ENCODE measurements at regions not wholly inside any gene's neighbourhood (a gene's known extent, or its start where the extent isn't known, plus 50 kb on each side); places are given as distances from the start of the nearest gene placed in this dataset.

- TF ChIP-seq RAD21 (IDR thresholded peaks at IDR 0.05) (no peak), TAF1 (conservative IDR thresholded peaks at IDR 0.05) (no peak), CTCF (IDR thresholded peaks at IDR 0.05; ENCODE audit: low read depth, low read length, missing input control) (no peak), REST (IDR thresholded peaks at IDR 0.05) (no peak), ZBTB33 (IDR thresholded peaks at IDR 0.05) (no peak)
- TF ChIP-seq, protein P1, sequence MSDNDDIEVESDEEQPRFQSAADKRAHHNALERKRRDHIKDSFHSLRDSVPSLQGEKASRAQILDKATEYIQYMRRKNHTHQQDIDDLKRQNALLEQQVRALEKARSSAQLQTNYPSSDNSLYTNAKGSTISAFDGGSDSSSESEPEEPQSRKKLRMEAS (IDR thresholded peaks at IDR 0.05): no peak
Measured at GRCh38 chr9:104304925-104305324, 199.1 kb upstream of the OR13F1 start.

All from liver (tissue), 3 donors.